ENCODE measurements at regions not wholly inside any gene's neighbourhood (a gene's known extent, or its start where the extent isn't known, plus 50 kb on each side); places are given as distances from the start of the nearest gene placed in this dataset.

GRCh38 chr15:97072545-97072944, 742.0 kb downstream of the NR2F2 start:
- dilution Hi-C loops (cut with MboI; ENCODE audit: extremely low pct_ligation_motif_present, low sequenced_read_pairs), result no loop called here
- H3K36me3 ChIP-seq (ENCODE audit: control insufficient read depth in 2 of 2, extremely low read depth in 1 of 2, insufficient read depth in 2 of 2, low read length in 2 of 2), result no peaks in the 10 kb centered on the region

GRCh38 chr15:97076011-97076410, 745.5 kb downstream of the NR2F2 start:
- H3K4me2 ChIP-seq (ENCODE audit: control insufficient read depth, extremely low read depth, insufficient read depth, low read depth, low read length), result no peak overlapping the region
- H4K20me1 ChIP-seq (ENCODE audit: control insufficient read depth, extremely low read depth, insufficient read depth, low read length), result no peaks in the 10 kb centered on the region
- H3K4me3 ChIP-seq (ENCODE audit: control insufficient read depth in 2 of 3, extremely low read depth in 1 of 3, insufficient read depth in 2 of 3, low read depth in 1 of 3, low read length in 3 of 3), result no peak overlapping the region
- H3K9ac ChIP-seq (ENCODE audit: control insufficient read depth, extremely low read depth, insufficient read depth, low read length), result no peak overlapping the region
- H3K4me1 ChIP-seq (ENCODE audit: control insufficient read depth, extremely low read depth, insufficient read depth, low read length), result no peaks in the 10 kb centered on the region
- no peaks in the 10 kb centered on the region for H3K9me3 ChIP-seq (ENCODE audit: control insufficient read depth, low read depth, low read length)
- no peaks in the 10 kb centered on the region for H3K27me3 ChIP-seq (ENCODE audit: control insufficient read depth, extremely low read depth, insufficient read depth, low read length)
- H3K9me1 ChIP-seq (ENCODE audit: control insufficient read depth, extremely low read depth, insufficient read depth, low read length), result no peaks in the 10 kb centered on the region
- TF ChIP-seq EZH2 (IDR thresholded peaks at IDR 0.05; ENCODE audit: low read length) (no peak), CTCF (optimal IDR thresholded peaks at IDR 0.05 in 1 of 3, IDR thresholded peaks at IDR 0.05 in 1 of 3, conservative IDR thresholded peaks at IDR 0.05 in 1 of 3; ENCODE audit: extremely low read depth in 1 of 3, insufficient read depth in 2 of 3, low read length in 3 of 3) (no peak)
- no peaks in the 10 kb centered on the region for H3K79me2 ChIP-seq (ENCODE audit: control insufficient read depth, insufficient read depth, low read length)
- H3K27ac ChIP-seq (ENCODE audit: control insufficient read depth, insufficient read depth, low read length), result no peak overlapping the region
- FAIRE-seq (no peak), DNase-seq (ENCODE audit: low read depth, low spot score) (no peak)
- dilution Hi-C loops (cut with MboI; ENCODE audit: extremely low pct_ligation_motif_present, low sequenced_read_pairs), result no loop called here
- H3K36me3 ChIP-seq (ENCODE audit: control insufficient read depth in 2 of 2, extremely low read depth in 1 of 2, insufficient read depth in 2 of 2, low read length in 2 of 2), result no peaks in the 10 kb centered on the region
- no peak overlapping the region for H2AFZ ChIP-seq (ENCODE audit: control insufficient read depth, low read length)

More at GRCh38 chr15:97072545-97072944, 742.0 kb downstream of the NR2F2 start:
- Histone ChIP-seq H3K27ac (ENCODE audit: control insufficient read depth, insufficient read depth, low read length) (no peak overlapping the region), H3K4me1 (ENCODE audit: control insufficient read depth, extremely low read depth, insufficient read depth, low read length) (no peaks in the 10 kb centered on the region), H4K20me1 (ENCODE audit: control insufficient read depth, extremely low read depth, insufficient read depth, low read length) (no peaks in the 10 kb centered on the region), H3K4me2 (ENCODE audit: control insufficient read depth, extremely low read depth, insufficient read depth, low read depth, low read length) (no peak overlapping the region), H3K4me3 (ENCODE audit: control insufficient read depth in 2 of 3, extremely low read depth in 1 of 3, insufficient read depth in 2 of 3, low read depth in 1 of 3, low read length in 3 of 3) (no peak overlapping the region), H3K79me2 (ENCODE audit: control insufficient read depth, insufficient read depth, low read length) (no peaks in the 10 kb centered on the region), H3K27me3 (ENCODE audit: control insufficient read depth, extremely low read depth, insufficient read depth, low read length) (no peaks in the 10 kb centered on the region), H3K9me3 (ENCODE audit: control insufficient read depth, low read depth, low read length) (no peaks in the 10 kb centered on the region), H3K9ac (ENCODE audit: control insufficient read depth, extremely low read depth, insufficient read depth, low read length) (no peak overlapping the region), H2AFZ (ENCODE audit: control insufficient read depth, low read length) (no peak overlapping the region), H3K9me1 (ENCODE audit: control insufficient read depth, extremely low read depth, insufficient read depth, low read length) (no peaks in the 10 kb centered on the region)
- DNase-seq (ENCODE audit: low read depth, low spot score) (no peak), FAIRE-seq (no peak)
- no peak for TF ChIP-seq CTCF (optimal IDR thresholded peaks at IDR 0.05 in 1 of 3, IDR thresholded peaks at IDR 0.05 in 1 of 3, conservative IDR thresholded peaks at IDR 0.05 in 1 of 3; ENCODE audit: extremely low read depth in 1 of 3, insufficient read depth in 2 of 3, low read length in 3 of 3)
- no peak for TF ChIP-seq EZH2 (IDR thresholded peaks at IDR 0.05; ENCODE audit: low read length)
